ENCODE measurements at regions not wholly inside any gene's neighbourhood (a gene's known extent, or its start where the extent isn't known, plus 50 kb on each side); places are given as distances from the start of the nearest gene placed in this dataset.

- no peak for TF ChIP-seq CTCF (IDR thresholded peaks at IDR 0.05)
- TF ChIP-seq POLR2A (IDR thresholded peaks at IDR 0.05): no peak
- no peak for TF ChIP-seq POLR2AphosphoS5 (IDR thresholded peaks at IDR 0.05; ENCODE audit: insufficient read depth in 1 of 2, low read depth in 1 of 2)
Observed at GRCh38 chr1:2912424-2913061, 108.7 kb upstream of the ACTRT2 start.
